Upper lobe of right lung (tissue), 1 donor: ENCODE measurements at regions not wholly inside any gene's neighbourhood (a gene's known extent, or its start where the extent isn't known, plus 50 kb on each side); places are given as distances from the start of the nearest gene placed in this dataset.

Source experiments
- ATAC-seq: fragments of 200-7000 bp; cut with Tn5 transposase; one replicate; pipeline ENCODE4 v1.9.1; 2020; ENCODE audit warnings: mild to moderate bottlenecking, moderate library complexity
- DNase-seq: peaks from one replicate; pipeline ENCODE4 v3.0.0-alpha.2; 2020
- H3K27ac ChIP-seq: fragments of 200-600 bp; one replicate; pipeline ENCODE4 v1.8.0; 2022
- H3K27me3 ChIP-seq: fragments of 200-600 bp; one replicate; pipeline ENCODE4 v1.8.0; 2022; ENCODE audit warnings: mild to moderate bottlenecking
- H3K36me3 ChIP-seq: fragments of 200-600 bp; one replicate; pipeline ENCODE4 v1.8.0; 2022
- H3K4me1 ChIP-seq: fragments of 200-600 bp; one replicate; pipeline ENCODE4 v1.8.0; 2022
- H3K4me3 ChIP-seq: fragments of 200-600 bp; one replicate; pipeline ENCODE4 v1.8.0; 2022; ENCODE audit warnings: mild to moderate bottlenecking
- H3K9me3 ChIP-seq: fragments of 200-600 bp; one replicate; pipeline ENCODE4 v1.8.0; 2022
- CTCF ChIP-seq: fragments of 200-600 bp; IDR thresholded peaks from one replicate; pipeline ENCODE4 v1.8.0; 2022; ENCODE audit warnings: antibody characterized with exemption
- intact Hi-C: fragments of 100-400 bp; cut with DNase I; formaldehyde crosslinking; loops from one replicate; pipeline ENCODE4 v1.11.0; 2022
- donor health status: DM: no; HTN: yes; CAD: no; lungs with severe emphysema.

GRCh38 chr4:175422331-175422730, 389.7 kb downstream of the GPM6A start:
- Histone ChIP-seq H3K4me1 (no peaks in the 10 kb centered on the region), H3K4me3 (no peak overlapping the region), H3K36me3 (no peaks in the 10 kb centered on the region), H3K27ac (no peak overlapping the region), H3K27me3 (no peaks in the 10 kb centered on the region), H3K9me3 (no peaks in the 10 kb centered on the region)
- TF ChIP-seq CTCF: no peak
- DNase-seq: no peak
- intact Hi-C loops: no loop called here
- ATAC-seq: no peak

DNA sequence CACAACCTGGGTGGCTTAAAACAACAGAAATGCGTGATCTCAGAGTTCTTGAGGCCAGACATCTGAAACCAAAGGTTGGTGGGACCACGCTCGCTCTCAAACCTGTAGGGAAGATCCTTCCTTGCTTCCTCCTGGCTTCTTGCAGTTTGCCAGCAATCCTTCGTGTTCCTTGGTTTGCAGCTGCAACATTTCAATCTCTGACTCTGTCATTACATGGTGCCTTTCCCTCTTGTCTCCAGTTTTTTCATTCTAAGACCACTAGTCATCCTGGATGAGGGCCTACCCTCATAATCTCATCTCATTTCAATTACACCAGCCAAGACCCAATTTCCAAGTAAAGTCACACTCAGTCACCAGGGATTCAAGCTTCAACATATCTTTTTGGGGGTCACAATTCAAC, 388.0 kb downstream of the GPM6A start:
- Histone ChIP-seq H3K4me3 (no peak overlapping the region), H3K36me3 (no peaks in the 10 kb centered on the region), H3K4me1 (no peaks in the 10 kb centered on the region), H3K27ac (no peak overlapping the region), H3K27me3 (no peaks in the 10 kb centered on the region), H3K9me3 (no peaks in the 10 kb centered on the region)
- intact Hi-C loops: no loop called here
- ATAC-seq: no peak
- no peak for DNase-seq
- TF ChIP-seq CTCF: no peak

DNA sequence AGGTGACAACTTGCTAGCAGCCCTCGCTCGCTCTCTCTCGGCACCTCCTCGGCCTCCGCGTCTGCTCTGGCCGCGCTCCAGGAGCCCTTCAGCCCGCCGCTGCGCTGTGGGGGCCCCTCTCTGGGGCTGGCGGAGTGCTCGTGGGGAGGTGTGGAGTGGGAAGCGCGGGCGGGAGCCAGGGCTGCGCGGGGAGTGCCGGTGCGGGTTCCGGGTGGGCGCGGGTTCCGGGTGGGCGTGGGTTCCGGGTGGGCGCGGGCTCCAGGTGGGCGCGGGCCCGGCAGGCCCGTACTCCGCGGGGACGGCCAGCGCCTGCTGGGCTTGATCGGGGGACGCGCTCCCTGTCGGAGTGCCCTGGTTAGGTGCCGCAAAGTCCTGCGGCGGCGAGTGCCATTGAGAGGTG, 384.3 kb downstream of the GPM6A start:
- Histone ChIP-seq H3K4me3 (no peak overlapping the region), H3K27ac (no peak overlapping the region), H3K36me3 (no peaks in the 10 kb centered on the region), H3K4me1 (no peaks in the 10 kb centered on the region), H3K27me3 (no peaks in the 10 kb centered on the region), H3K9me3 (no peaks in the 10 kb centered on the region)
- no peak for DNase-seq
- intact Hi-C loops: no loop called here
- TF ChIP-seq CTCF: no peak
- ATAC-seq: peak; percentile 36

GRCh38 chr4:175431694-175432093, 380.4 kb downstream of the GPM6A start:
- no peak for DNase-seq
- TF ChIP-seq CTCF: no peak
- Histone ChIP-seq H3K4me3 (no peak overlapping the region), H3K27me3 (no peaks in the 10 kb centered on the region), H3K27ac (no peak overlapping the region), H3K9me3 (no peaks in the 10 kb centered on the region), H3K36me3 (no peaks in the 10 kb centered on the region), H3K4me1 (no peaks in the 10 kb centered on the region)
- intact Hi-C loops: no loop called here
- ATAC-seq: no peak

GRCh38 chr4:175435381-175435783, 376.7 kb downstream of the GPM6A start:
- Histone ChIP-seq H3K4me3 (no peak overlapping the region), H3K27ac (no peak overlapping the region), H3K4me1 (no peaks in the 10 kb centered on the region), H3K36me3 (no peaks in the 10 kb centered on the region), H3K9me3 (no peaks in the 10 kb centered on the region), H3K27me3 (no peaks in the 10 kb centered on the region)
- peak; percentile 52 for ATAC-seq
- TF ChIP-seq CTCF: no peak
- intact Hi-C loops: no loop called here
- no peak for DNase-seq

GRCh38 chr4:175436196-175436595, 375.9 kb downstream of the GPM6A start:
- no peaks in the 10 kb centered on the region for H3K36me3 ChIP-seq
- H3K4me1 ChIP-seq: no peaks in the 10 kb centered on the region
- no peak overlapping the region for H3K4me3 ChIP-seq
- DNase-seq: no peak
- H3K27me3 ChIP-seq: no peaks in the 10 kb centered on the region
- intact Hi-C loops: no loop called here
- no peak overlapping the region for H3K27ac ChIP-seq
- no peaks in the 10 kb centered on the region for H3K9me3 ChIP-seq
- TF ChIP-seq CTCF: no peak
- no peak for ATAC-seq
